RKO (cell line): ENCODE measurements at regions not wholly inside any gene's neighbourhood (a gene's known extent, or its start where the extent isn't known, plus 50 kb on each side); places are given as distances from the start of the nearest gene placed in this dataset.

ENCODE experiments used
- DNase-seq: peaks from one replicate; pipeline ENCODE4 v3.0.0-alpha.2; 2016; ENCODE audit warnings: low spot score

- DNase-seq, result no peak
Measured at GRCh38 chr13:24050796-24051715, 109.5 kb upstream of the SPATA13 start.

GRCh38 chr13:24052547-24053518 is 107.7 kb upstream of the SPATA13 start:
- DNase-seq, result no peak

GRCh38 chr13:24053519-24054251 is 106.8 kb upstream of the SPATA13 start:
- DNase-seq, result peak; percentile 71

GRCh38 chr13:24056616-24057137 is 103.8 kb upstream of the SPATA13 start:
- no peak for DNase-seq

- no peak for DNase-seq
Measured at GRCh38 chr13:24060993-24061392, 99.5 kb upstream of the SPATA13 start.

- no peak for DNase-seq
Measured at GRCh38 chr13:24063281-24063877, 97.1 kb upstream of the SPATA13 start.

- DNase-seq, result no peak
Measured at GRCh38 chr13:24064371-24064770, 96.1 kb upstream of the SPATA13 start.

GRCh38 chr13:24065176-24065575 is 95.3 kb upstream of the SPATA13 start:
- DNase-seq, result no peak

- DNase-seq, result no peak
Measured at GRCh38 chr13:24066405-24067295, 93.9 kb upstream of the SPATA13 start.

- DNase-seq, result no peak
Measured at GRCh38 chr13:24068472-24068871, 92.0 kb upstream of the SPATA13 start.

GRCh38 chr13:24071016-24071415 is 89.5 kb upstream of the SPATA13 start:
- no peak for DNase-seq

- no peak for DNase-seq
Measured at GRCh38 chr13:24071423-24072075, 89.0 kb upstream of the SPATA13 start.

GRCh38 chr13:24073657-24074056 is 86.9 kb upstream of the SPATA13 start:
- DNase-seq, result no peak

- DNase-seq, result no peak
Measured at GRCh38 chr13:24074678-24075077, 85.8 kb upstream of the SPATA13 start.

GRCh38 chr13:24075137-24075975 is 85.2 kb upstream of the SPATA13 start:
- DNase-seq, result no peak

- no peak for DNase-seq
Measured at GRCh38 chr13:24076109-24076508, 84.4 kb upstream of the SPATA13 start.

GRCh38 chr13:24076636-24077035 is 83.9 kb upstream of the SPATA13 start:
- no peak for DNase-seq

GRCh38 chr13:24080134-24080533 is 80.4 kb upstream of the SPATA13 start:
- DNase-seq, result no peak

GRCh38 chr13:24081387-24081786 is 79.1 kb upstream of the SPATA13 start:
- DNase-seq, result no peak
